H1 (cell line): ENCODE measurements at regions not wholly inside any gene's neighbourhood (a gene's known extent, or its start where the extent isn't known, plus 50 kb on each side); places are given as distances from the start of the nearest gene placed in this dataset.

Source experiments
- BACH1 ChIP-seq: IDR thresholded peaks from 2 replicates; pipeline ENCODE4 v1.6.1; 2012; ENCODE audit warnings: low read length, improper control_type of control experiment
- CBX5 ChIP-seq: fragments of 300-800, 300-1000 bp; sonication (generic); IDR thresholded peaks from 2 replicates; pipeline ENCODE4 v1.7.1; 2016; ENCODE audit warnings: antibody characterized with exemption, low read length, low read depth
- EZH2 ChIP-seq: fragments of 200-600 bp; sonication (generic); IDR thresholded peaks from 2 replicates; pipeline ENCODE4 v1.7.1; 2012; ENCODE audit warnings: low read depth, mild to moderate bottlenecking, moderate library complexity, low read length, inconsistent platforms; ENCODE audit not compliant: severe bottlenecking
- NRF1 ChIP-seq: IDR thresholded peaks from 2 replicates; pipeline ENCODE4 v1.6.1; 2011; ENCODE audit warnings: mild to moderate bottlenecking, low read depth, low read length, improper control_type of control experiment
- PHF8 ChIP-seq: fragments of 200-600 bp; sonication (generic); conservative IDR thresholded peaks from 2 replicates; pipeline ENCODE4 v1.7.1; 2012; ENCODE audit warnings: low read depth, mild to moderate bottlenecking, inconsistent platforms, low read length, moderate library complexity
- POLR2A ChIP-seq, 2 experiments: IDR thresholded peaks; 1 replicate in 1 of 2; 2 replicates in 1 of 2; pipeline ENCODE4 v1.6.1; 2011; ENCODE audit warnings: low read depth in 2 of 2, low read length in 2 of 2, mild to moderate bottlenecking in 2 of 2; ENCODE audit errors: control extremely low read depth in 1 of 2
- POLR2AphosphoS5 ChIP-seq: IDR thresholded peaks from 2 replicates; pipeline ENCODE4 v1.6.1; 2011; ENCODE audit warnings: low read depth, low read length
- RFX5 ChIP-seq: IDR thresholded peaks from 2 replicates; pipeline ENCODE4 v1.6.1; 2011; ENCODE audit warnings: low read depth, low read length, improper control_type of control experiment, borderline replicate concordance
- SIN3A ChIP-seq, 2 experiments: IDR thresholded peaks in 1 of 2; conservative IDR thresholded peaks in 1 of 2; 2 replicates each; pipeline ENCODE4 v1.6.1; 2011 to 2012; ENCODE audit warnings: low read length in 2 of 2, improper control_type of control experiment in 1 of 2, low read depth in 1 of 2, mild to moderate bottlenecking in 1 of 2
- TAF1 ChIP-seq: IDR thresholded peaks from 2 replicates; pipeline ENCODE4 v1.6.1; 2011; ENCODE audit warnings: mild to moderate bottlenecking, low read depth, low read length
- TF ChIP-seq, protein P1 (sequence below), 3 experiments: IDR thresholded peaks; 1 replicate in 2 of 3; 2 replicates in 1 of 3; pipeline versions ENCODE4 v1.5.1 to v1.6.1; 2011; ENCODE audit warnings: low read length in 3 of 3, mild to moderate bottlenecking in 3 of 3, inconsistent platforms in 2 of 3, low read depth in 1 of 3, moderate library complexity in 1 of 3; ENCODE audit not compliant: insufficient read depth in 1 of 3; ENCODE audit errors: control extremely low read depth in 1 of 3
- TF ChIP-seq, protein P2 (sequence below): IDR thresholded peaks from 2 replicates; pipeline ENCODE4 v1.6.1; 2012; ENCODE audit warnings: inconsistent platforms
- TF ChIP-seq, protein P3 (sequence below): IDR thresholded peaks from 2 replicates; pipeline ENCODE4 v1.6.1; 2011; ENCODE audit warnings: low read length, improper control_type of control experiment

DNA sequence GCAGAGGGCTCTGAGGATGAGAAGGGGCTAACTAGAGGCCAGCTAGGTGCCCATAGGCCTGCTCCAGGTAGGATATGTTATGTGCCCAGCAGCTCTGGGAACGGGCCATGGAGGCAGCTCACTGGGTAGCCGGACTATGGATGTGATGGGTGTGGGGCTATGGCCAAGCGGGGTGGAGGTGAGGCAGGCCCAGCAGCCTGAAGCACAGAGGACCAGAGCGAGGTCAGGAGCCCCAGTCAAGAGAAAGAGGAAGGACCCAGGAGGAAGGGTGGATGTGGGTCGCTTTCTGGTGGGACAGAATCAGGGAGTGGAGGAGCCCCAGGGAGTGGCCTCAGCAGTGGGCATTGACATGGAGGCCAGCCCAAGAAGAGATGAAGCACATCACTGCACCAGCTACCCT lies 117.9 kb upstream of the MLN start:
- no peak for TF ChIP-seq SIN3A (conservative IDR thresholded peaks at IDR 0.05 in 1 of 2, IDR thresholded peaks at IDR 0.05 in 1 of 2; ENCODE audit: low read depth in 1 of 2, low read length in 2 of 2)
- TF ChIP-seq, protein P1, sequence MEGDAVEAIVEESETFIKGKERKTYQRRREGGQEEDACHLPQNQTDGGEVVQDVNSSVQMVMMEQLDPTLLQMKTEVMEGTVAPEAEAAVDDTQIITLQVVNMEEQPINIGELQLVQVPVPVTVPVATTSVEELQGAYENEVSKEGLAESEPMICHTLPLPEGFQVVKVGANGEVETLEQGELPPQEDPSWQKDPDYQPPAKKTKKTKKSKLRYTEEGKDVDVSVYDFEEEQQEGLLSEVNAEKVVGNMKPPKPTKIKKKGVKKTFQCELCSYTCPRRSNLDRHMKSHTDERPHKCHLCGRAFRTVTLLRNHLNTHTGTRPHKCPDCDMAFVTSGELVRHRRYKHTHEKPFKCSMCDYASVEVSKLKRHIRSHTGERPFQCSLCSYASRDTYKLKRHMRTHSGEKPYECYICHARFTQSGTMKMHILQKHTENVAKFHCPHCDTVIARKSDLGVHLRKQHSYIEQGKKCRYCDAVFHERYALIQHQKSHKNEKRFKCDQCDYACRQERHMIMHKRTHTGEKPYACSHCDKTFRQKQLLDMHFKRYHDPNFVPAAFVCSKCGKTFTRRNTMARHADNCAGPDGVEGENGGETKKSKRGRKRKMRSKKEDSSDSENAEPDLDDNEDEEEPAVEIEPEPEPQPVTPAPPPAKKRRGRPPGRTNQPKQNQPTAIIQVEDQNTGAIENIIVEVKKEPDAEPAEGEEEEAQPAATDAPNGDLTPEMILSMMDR (IDR thresholded peaks at IDR 0.05; ENCODE audit: control extremely low read depth in 1 of 3, insufficient read depth in 1 of 3, low read depth in 1 of 3, low read length in 3 of 3) = no peak
- no peak for TF ChIP-seq POLR2A (IDR thresholded peaks at IDR 0.05; ENCODE audit: control extremely low read depth in 1 of 2, low read depth in 2 of 2, low read length in 2 of 2)
- TF ChIP-seq NRF1 = no peak
- TF ChIP-seq TAF1 = no peak
- no peak for TF ChIP-seq CBX5
- no peak for TF ChIP-seq PHF8
- TF ChIP-seq, protein P2, sequence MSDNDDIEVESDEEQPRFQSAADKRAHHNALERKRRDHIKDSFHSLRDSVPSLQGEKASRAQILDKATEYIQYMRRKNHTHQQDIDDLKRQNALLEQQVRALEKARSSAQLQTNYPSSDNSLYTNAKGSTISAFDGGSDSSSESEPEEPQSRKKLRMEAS = no peak
- TF ChIP-seq EZH2 = no peak
- TF ChIP-seq POLR2AphosphoS5 = no peak
- TF ChIP-seq, protein P3, sequence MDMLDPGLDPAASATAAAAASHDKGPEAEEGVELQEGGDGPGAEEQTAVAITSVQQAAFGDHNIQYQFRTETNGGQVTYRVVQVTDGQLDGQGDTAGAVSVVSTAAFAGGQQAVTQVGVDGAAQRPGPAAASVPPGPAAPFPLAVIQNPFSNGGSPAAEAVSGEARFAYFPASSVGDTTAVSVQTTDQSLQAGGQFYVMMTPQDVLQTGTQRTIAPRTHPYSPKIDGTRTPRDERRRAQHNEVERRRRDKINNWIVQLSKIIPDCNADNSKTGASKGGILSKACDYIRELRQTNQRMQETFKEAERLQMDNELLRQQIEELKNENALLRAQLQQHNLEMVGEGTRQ = no peak
- no peak for TF ChIP-seq RFX5
- no peak for TF ChIP-seq BACH1
